ENCODE measurements at regions not wholly inside any gene's neighbourhood (a gene's known extent, or its start where the extent isn't known, plus 50 kb on each side); places are given as distances from the start of the nearest gene placed in this dataset.
"Not testable (repeated sequence)": the region's sequence is repeated elsewhere in the genome, so short reads cannot be mapped to it uniquely, and the experiment has no call there.

DNA sequence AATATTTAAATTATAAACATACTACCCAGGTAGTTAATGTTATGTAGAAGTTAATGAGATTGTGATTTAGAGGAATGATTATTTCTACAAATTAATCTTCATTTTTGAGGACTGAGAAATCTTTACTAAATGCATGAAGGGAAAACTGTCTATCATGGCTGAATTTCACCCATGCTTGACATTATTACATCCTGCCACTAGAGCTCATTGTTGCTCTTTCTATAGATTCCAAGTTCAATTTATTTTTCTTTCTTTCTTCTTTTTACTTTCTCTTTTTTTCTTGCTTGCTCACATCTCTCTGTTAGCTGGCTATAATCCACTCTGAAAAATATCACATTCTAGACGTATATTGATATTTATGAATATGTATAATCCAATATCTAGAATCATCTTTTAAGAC, 505.0 kb upstream of the KLHL1 start:
- DNase-seq: no peak

DNA sequence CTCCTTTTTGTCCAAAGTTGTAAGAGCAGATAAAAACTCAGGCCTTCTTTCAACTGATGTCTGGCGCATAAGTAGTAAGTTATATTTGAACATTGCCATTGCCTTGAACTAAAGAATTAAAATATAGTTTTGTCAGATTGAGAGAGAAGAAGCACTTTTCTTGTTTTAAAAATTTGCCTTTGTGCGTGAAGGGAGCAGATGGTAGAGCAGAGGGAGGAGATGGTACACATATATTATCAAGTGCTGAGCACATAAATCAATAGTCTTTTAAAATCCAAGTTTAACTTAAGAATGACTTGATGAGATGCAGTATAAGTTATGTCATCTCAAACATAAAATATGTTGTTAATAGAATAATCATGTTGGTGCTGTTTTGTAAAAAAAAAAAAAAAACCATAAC, 504.6 kb upstream of the KLHL1 start:
- DNase-seq: no peak

- DNase-seq: no peak
These were observed 496.2 kb upstream of the KLHL1 start for GRCh38 chr13:70604448-70604847.

GRCh38 chr13:70593716-70594115, 485.5 kb upstream of the KLHL1 start:
- DNase-seq: no peak

GRCh38 chr13:70585109-70585508, 476.9 kb upstream of the KLHL1 start:
- DNase-seq: no peak

DNA sequence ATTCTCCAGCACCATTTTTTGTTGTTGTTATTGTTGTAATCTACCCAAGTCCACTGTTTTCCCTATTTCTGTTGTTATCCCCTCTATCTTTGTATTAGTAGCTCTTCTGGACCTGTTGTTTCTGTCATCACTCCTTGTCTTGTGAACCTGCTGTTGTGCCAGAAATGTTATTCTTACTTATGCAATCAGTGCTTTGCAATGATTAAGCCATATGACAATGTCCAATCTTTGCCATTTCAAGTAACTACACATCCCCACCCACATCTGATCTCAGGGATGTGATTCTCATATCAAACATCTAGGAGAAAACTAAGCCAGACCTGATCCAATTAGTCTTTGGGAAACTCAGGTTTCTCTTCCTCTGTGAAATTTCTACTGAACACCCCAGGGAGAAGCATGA, 472.6 kb upstream of the KLHL1 start:
- no peak for DNase-seq

GRCh38 chr13:70579941-70580340, 471.7 kb upstream of the KLHL1 start:
- no peak for DNase-seq

DNA sequence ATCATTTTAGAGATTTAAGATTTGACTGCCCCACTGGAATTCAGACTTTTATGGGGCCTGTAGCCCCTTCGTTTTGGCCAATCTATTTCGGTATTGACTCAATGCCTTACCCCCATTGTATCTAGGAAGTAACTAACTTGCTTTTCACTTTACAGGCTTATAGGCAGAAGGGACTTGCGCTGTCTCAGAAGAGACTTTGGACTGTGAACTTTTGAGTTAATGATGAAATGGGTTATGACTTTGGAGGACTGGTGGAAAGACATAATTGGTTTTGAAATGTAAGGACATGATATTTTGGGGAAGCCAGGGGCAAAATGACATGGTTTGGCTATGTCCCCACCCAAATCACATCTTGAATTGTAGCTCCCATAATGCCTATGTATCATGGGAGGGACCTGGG, 463.0 kb upstream of the KLHL1 start:
- DNase-seq: no peak

DNA sequence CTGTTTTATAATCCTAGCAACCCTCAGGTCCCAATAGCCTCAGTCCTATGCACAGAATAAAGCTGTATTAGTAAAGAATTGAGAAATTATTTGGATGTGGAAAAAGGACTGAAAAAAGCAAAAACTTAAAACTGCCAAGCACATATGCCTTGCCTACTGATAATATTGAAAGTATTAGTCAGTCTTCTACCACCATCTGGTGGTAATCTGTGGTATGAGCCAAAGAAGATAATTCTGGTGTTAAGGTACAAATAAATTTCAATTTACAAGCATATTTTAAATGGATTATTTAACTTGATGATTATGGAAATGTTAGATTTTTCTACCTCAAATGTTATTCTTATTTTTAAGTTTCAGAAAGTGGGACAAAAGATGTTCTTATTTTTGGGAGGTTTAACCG, 460.3 kb upstream of the KLHL1 start:
- DNase-seq: peak; percentile 17

GRCh38 chr13:70544706-70545105, 436.5 kb upstream of the KLHL1 start:
- no peak for DNase-seq

- DNase-seq: no peak
These were observed 433.2 kb upstream of the KLHL1 start for GRCh38 chr13:70541451-70541850.

DNA sequence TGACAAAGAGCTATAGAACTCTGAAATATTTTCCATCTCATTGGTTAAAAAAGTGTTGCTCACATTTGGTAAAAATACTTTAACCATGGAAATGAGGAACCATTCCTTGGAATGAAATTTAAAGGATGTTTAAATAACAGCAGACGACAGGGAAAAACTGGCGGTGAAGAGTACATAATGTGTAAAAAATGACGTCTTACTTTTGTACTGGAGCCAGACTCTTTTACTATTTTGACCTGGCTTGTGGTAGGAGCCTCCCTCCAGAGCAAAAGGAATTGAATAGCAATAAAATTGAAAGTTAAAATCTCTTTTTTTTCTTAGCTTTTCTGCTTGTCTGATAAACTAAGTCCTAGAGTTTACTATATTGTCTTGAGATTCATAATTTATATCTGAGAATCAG, 426.2 kb upstream of the KLHL1 start:
- DNase-seq: no peak

- no peak for DNase-seq
These were observed 421.4 kb upstream of the KLHL1 start for GRCh38 chr13:70529652-70530051.

- no peak for DNase-seq
These were observed 419.3 kb upstream of the KLHL1 start for GRCh38 chr13:70527599-70527998.

DNA sequence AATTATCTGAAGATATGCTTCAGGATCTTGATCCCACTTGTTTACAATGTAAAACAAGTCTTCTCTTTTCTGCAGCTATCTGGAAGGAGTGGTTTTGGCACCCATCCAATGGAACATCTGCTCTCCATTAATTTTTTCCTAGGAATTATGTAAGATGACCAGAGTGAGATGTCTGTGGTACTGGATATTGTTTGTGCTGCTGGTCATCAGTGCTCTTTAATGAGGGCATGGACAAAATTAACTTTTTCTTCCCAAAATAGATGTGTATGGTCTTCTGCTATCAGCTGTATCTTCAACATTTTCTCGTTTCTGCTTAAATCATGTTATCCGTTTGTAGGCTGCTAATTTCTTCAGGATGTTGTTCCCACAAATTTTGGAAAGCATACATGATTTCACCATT, 415.4 kb upstream of the KLHL1 start:
- no peak for DNase-seq

- no peak for DNase-seq
These were observed 412.2 kb upstream of the KLHL1 start for GRCh38 chr13:70520275-70521036.

DNA sequence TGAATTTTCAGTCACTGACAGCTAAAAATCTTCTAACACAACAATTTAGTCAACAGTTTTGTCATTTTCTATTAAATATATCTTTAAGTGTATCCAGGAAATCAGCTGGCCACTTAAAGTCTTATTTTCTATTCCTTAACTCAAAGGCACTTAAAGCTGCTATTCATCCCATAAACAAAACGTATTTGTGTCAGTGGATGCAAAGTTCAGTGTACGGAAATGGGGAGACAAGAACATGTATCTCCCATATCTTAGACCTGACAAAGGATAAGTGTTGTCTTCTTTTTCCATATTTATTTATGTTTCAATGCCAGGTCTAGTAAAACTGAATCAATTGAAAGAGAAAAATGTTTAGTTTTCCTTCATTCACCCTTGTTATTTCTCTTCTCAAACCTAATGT, 409.8 kb upstream of the KLHL1 start:
- no peak for DNase-seq

DNA sequence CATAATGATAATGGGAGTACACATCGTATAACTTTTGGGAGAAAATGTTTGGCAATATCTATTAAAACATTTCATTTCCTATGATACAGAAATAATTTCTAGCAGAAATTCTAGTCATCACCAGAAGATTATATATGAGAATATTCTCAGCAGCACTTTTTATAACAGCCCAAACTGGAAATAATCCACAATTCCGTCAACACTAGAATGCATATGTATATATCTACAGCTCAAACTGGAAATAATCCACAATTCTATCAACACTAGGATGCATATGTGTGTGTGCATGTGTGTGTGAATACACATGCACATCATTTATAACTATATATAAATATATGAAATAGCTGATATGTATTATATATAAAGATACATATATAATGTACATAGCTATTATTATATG, 408.0 kb upstream of the KLHL1 start:
- no peak for DNase-seq

DNA sequence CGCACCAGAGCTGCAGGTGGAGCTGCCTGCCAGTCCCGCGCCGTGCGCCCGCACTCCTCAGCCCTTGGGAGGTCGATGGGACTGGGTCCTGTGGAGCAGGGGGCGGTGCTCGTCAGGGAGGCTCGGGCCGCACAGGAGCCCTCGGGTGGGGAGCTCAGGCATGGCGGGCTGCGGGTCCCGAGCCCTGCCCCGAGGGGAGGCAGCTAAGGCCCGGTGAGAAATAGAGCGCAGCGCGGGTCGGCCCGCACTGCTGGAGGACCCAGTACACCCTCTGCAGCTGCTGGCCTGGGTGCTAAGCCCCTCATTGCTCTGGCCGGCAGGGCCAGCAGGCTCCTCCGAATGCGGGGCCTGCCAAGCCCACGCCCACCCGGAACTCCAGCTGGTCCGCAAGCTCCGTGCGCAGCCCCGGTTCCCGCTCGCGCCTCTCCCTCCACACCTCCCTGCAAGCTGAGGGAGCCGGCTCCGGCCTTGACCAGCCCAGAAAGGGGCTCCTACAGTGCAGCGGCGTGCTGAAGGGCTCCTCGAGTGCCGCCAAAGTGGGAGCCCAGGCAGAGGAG, 403.7 kb upstream of the KLHL1 start:
- DNase-seq: not testable (repeated sequence)

DNA sequence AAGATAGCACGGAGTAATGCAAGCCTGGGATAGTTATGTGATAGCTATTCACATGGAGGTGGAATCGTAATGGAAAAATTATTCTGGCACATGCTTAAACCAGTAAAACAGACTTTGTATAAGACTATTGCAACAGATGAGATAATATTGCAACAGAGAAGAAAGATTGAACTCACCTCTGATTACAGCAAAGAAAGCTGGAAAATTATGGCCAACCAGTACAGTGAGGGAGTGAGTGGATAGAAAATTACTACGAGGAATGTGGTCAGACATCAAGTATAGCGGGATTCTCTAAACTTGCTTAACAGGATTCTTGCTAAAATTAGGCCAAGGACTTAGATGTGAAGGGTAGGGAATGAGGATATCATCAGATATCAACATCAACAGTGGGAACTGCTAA, 397.6 kb upstream of the KLHL1 start:
- DNase-seq: no peak

DNA sequence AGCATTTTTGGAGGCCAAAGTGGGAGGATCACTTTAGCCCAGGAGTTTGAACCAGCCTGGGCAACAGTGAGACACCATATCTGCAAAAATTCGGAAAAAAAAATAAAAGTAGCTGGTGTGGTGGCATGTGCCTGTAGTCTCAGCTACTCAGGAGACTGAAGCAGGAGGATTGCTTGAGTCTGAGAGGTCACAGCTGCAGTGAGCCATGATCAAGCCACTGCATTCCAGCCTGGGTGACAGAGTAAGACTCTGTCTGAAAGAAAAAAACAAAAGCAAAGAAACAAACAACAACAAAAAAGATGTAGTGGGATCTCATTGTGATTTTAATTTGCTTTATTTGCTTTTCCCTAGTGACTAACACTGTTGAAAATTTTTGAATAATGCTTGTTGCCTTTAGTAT, 394.7 kb upstream of the KLHL1 start:
- no peak for DNase-seq

GRCh38 chr13:70490320-70490935, 382.2 kb upstream of the KLHL1 start:
- no peak for DNase-seq

- no peak for DNase-seq
These were observed 376.7 kb upstream of the KLHL1 start for GRCh38 chr13:70484931-70485330.

- DNase-seq: no peak
These were observed 375.5 kb upstream of the KLHL1 start for GRCh38 chr13:70483599-70484276.

Measured in DMS79 treated with DMSO at 0.1 percent for 48 hours (cell line).